ENCODE measurements at regions not wholly inside any gene's neighbourhood (a gene's known extent, or its start where the extent isn't known, plus 50 kb on each side); places are given as distances from the start of the nearest gene placed in this dataset.
A peak's percentile ranks its signal among the peaks of the same experiment; 100 is the strongest.
"Not testable (repeated sequence)": the region's sequence is repeated elsewhere in the genome, so short reads cannot be mapped to it uniquely, and the experiment has no call there.

- ATAC-seq (no peak), DNase-seq (no peak)
- TF ChIP-seq POLR2A (IDR thresholded peaks at IDR 0.05) (no peak), CTCF (IDR thresholded peaks at IDR 0.05) (no peak)
- H3K9me3 ChIP-seq, result peaks cover 0 to 6% (median 0%) of the 10 kb centered on the region in 12 donors
- no peaks in the 10 kb centered on the region for H3K4me1 ChIP-seq
- WGBS, 4 donors, result 75 to 79% (median 76%) methylated on average over 6 of the region's 6 CpGs
- H3K27me3 ChIP-seq, result no peaks in the 10 kb centered on the region
- no peaks in the 10 kb centered on the region for H3K36me3 ChIP-seq
- intact Hi-C loops (cut with DNase I), result no loop called here
- no peak overlapping the region for H3K4me3 ChIP-seq
- H3K27ac ChIP-seq, result no peak overlapping the region
Observed at GRCh38 chr12:20063116-20063515, 305.2 kb upstream of the PDE3A start.

- Histone ChIP-seq H3K4me1 (peaks cover 0 to 11% (median 0%) of the 10 kb centered on the region in 12 donors), H3K27me3 (no peaks in the 10 kb centered on the region), H3K9me3 (peaks cover 0 to 4% (median 0%) of the 10 kb centered on the region in 12 donors), H3K4me3 (no peak overlapping the region), H3K36me3 (no peaks in the 10 kb centered on the region), H3K27ac (peak overlapping the region in 8 of 12 donors; percentile 15 to 60 (median 42))
- intact Hi-C loops (cut with DNase I), result no loop called here
- 25 to 39% (median 25%) methylated on average over 3 of the region's 3 CpGs for WGBS, 4 donors
- no peak for TF ChIP-seq POLR2A (IDR thresholded peaks at IDR 0.05)
- no peak for TF ChIP-seq CTCF (IDR thresholded peaks at IDR 0.05)
- ATAC-seq, result peak; percentile 58 to 85 (median 80)
- peak in 1 of 5 donors; percentile 24 for DNase-seq
Observed at GRCh38 chr12:20077618-20078017, 290.7 kb upstream of the PDE3A start.

- 87 to 97% (median 92%) methylated on average over 6 of the region's 6 CpGs for WGBS, 4 donors
- intact Hi-C loops (cut with DNase I), result no loop called here
Observed at GRCh38 chr12:20089077-20089476, 279.3 kb upstream of the PDE3A start.

GRCh38 chr12:20093190-20093810 lies 275.0 kb upstream of the PDE3A start:
- H3K4me1 ChIP-seq, result peaks cover 0 to 14% (median 3%) of the 10 kb centered on the region in 12 donors
- H3K27me3 ChIP-seq; H3K36me3 ChIP-seq; DNase-seq; H3K27ac ChIP-seq; ATAC-seq; intact Hi-C loops (cut with DNase I); H3K9me3 ChIP-seq; H3K4me3 ChIP-seq: not testable (repeated sequence)
- 91 to 92% (median 92%) methylated on average over 15 to 32 of the region's 32 CpGs for WGBS, 4 donors

More at GRCh38 chr12:20089077-20089476, 279.3 kb upstream of the PDE3A start:
- no peak for DNase-seq
- Histone ChIP-seq H3K4me1 (no peaks in the 10 kb centered on the region), H3K27me3 (no peaks in the 10 kb centered on the region), H3K27ac (no peak overlapping the region), H3K4me3 (no peak overlapping the region), H3K36me3 (no peaks in the 10 kb centered on the region), H3K9me3 (peaks cover 0 to 4% (median 0%) of the 10 kb centered on the region in 12 donors)
- no peak for ATAC-seq
- TF ChIP-seq POLR2A (IDR thresholded peaks at IDR 0.05) (no peak), CTCF (IDR thresholded peaks at IDR 0.05) (no peak)

GRCh38 chr12:20096430-20096829 lies 271.9 kb upstream of the PDE3A start:
- H3K27me3 ChIP-seq, result no peaks in the 10 kb centered on the region
- no peak for DNase-seq
- H3K36me3 ChIP-seq, result no peaks in the 10 kb centered on the region
- H3K4me1 ChIP-seq, result peaks cover 0 to 19% (median 3%) of the 10 kb centered on the region in 12 donors
- ATAC-seq, result no peak
- H3K4me3 ChIP-seq, result no peak overlapping the region
- no peak overlapping the region for H3K27ac ChIP-seq
- intact Hi-C loops (cut with DNase I), result no loop called here
- H3K9me3 ChIP-seq, result peaks cover 0 to 4% (median 0%) of the 10 kb centered on the region in 12 donors
- 87 to 94% (median 90%) methylated on average over 6 of the region's 6 CpGs for WGBS, 4 donors
- no peak for TF ChIP-seq CTCF (IDR thresholded peaks at IDR 0.05)
- no peak for TF ChIP-seq POLR2A (IDR thresholded peaks at IDR 0.05)

Measured in heart left ventricle (tissue), 16 donors.